Adipocyte (in vitro differentiated cells): ENCODE measurements at regions not wholly inside any gene's neighbourhood (a gene's known extent, or its start where the extent isn't known, plus 50 kb on each side); places are given as distances from the start of the nearest gene placed in this dataset.
A peak's percentile ranks its signal among the peaks of the same experiment; 100 is the strongest.

Source experiments
- DNase-seq: peaks from one replicate; pipeline ENCODE4 v3.0.0-alpha.2; 2015; ENCODE audit warnings: low read depth
- H3K27me3 ChIP-seq: replicated peaks from 2 replicates; pipeline ENCODE4 v1.7.0; 2013; ENCODE audit warnings: mild to moderate bottlenecking, low read length, moderate library complexity; ENCODE audit not compliant: control insufficient read depth, insufficient read depth
- H3K36me3 ChIP-seq: 2 replicates; pipeline ENCODE4 v1.7.0; 2013; ENCODE audit warnings: low read length, mild to moderate bottlenecking, moderate library complexity; ENCODE audit not compliant: control insufficient read depth, insufficient read depth, severe bottlenecking
- H3K4me1 ChIP-seq: 2 replicates; pipeline ENCODE4 v1.7.0; 2013; ENCODE audit warnings: mild to moderate bottlenecking, low read length, moderate library complexity; ENCODE audit not compliant: control insufficient read depth, insufficient read depth
- H3K4me3 ChIP-seq: 2 replicates; pipeline ENCODE4 v1.7.0; 2013; ENCODE audit warnings: mild to moderate bottlenecking, low read length, moderate library complexity
- H3K9ac ChIP-seq: 2 replicates; pipeline ENCODE4 v1.7.0; 2013; ENCODE audit warnings: mild to moderate bottlenecking, low read length, moderate library complexity
- H3K9me3 ChIP-seq: 2 replicates; pipeline ENCODE4 v1.7.0; 2013; ENCODE audit warnings: mild to moderate bottlenecking, low read length, moderate library complexity; ENCODE audit not compliant: control insufficient read depth

DNA sequence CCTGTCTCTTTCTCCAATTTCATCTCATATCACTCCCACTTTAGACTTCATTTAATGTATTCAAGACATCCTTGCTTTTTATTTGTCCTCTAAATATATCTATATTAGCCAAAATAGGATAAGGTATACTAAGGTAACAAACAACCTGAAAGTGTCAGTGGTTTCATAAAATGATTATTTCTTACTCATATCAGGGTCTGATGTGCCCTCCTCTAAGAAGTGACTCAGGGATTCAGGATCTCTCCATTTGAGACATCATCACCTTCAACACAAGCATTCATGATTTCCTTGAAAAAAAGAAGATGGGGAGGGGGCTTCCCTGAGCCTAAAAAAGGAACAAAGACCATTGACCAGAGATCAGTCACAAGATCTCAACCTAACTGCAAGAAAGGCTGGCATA lies 131.4 kb upstream of the POU2AF2 start:
- H3K4me3 ChIP-seq, result no peak overlapping the region
- H3K9me3 ChIP-seq, result no peaks in the 10 kb centered on the region
- H3K27me3 ChIP-seq, result no peaks in the 10 kb centered on the region
- no peaks in the 10 kb centered on the region for H3K4me1 ChIP-seq
- H3K9ac ChIP-seq, result no peak overlapping the region
- DNase-seq, result no peak
- H3K36me3 ChIP-seq, result no peaks in the 10 kb centered on the region

DNA sequence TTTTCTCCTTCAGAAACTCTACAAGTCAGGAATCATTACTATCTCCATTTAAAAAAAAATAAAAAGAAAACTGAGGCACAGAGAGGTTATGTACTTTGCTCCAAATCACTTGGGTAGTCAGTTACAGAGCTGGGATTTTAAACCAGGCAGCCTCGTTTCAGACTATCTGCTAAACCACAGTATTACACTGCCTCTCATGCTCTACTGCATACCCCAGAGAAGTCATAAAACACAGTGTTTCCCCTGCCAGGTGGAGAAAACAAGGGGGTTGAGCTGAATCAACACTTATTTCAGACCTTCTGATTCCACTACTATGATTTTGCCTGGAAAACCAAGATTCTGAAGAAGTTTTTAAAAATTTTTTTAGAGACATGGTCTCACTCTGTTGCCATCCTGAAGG lies 132.9 kb upstream of the POU2AF2 start:
- Histone ChIP-seq H3K9me3 (no peaks in the 10 kb centered on the region), H3K36me3 (no peaks in the 10 kb centered on the region), H3K4me3 (no peak overlapping the region), H3K4me1 (no peaks in the 10 kb centered on the region), H3K9ac (no peak overlapping the region), H3K27me3 (no peaks in the 10 kb centered on the region)
- no peak for DNase-seq

DNA sequence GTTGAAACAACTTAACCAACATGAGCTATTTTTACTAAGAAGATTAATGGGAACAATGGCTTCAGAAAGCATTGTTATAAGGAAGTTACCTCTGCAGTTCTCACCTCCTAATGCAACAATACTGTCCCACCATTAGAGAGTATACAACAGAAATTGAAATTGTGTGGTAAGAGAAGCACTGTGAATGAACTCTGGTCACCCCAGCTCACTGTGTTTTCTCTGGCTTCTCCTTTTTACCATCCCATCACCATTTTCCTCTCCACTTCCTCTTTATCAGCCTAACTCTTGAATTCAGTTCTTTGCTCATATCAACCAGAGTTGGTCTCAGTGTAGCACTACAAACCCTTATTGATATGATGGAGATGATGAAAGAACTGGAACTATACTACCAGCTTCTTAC lies 138.0 kb upstream of the POU2AF2 start:
- no peaks in the 10 kb centered on the region for H3K27me3 ChIP-seq
- no peak overlapping the region for H3K9ac ChIP-seq
- H3K4me3 ChIP-seq, result no peak overlapping the region
- H3K4me1 ChIP-seq, result no peaks in the 10 kb centered on the region
- DNase-seq, result no peak
- no peaks in the 10 kb centered on the region for H3K36me3 ChIP-seq
- no peaks in the 10 kb centered on the region for H3K9me3 ChIP-seq

DNA sequence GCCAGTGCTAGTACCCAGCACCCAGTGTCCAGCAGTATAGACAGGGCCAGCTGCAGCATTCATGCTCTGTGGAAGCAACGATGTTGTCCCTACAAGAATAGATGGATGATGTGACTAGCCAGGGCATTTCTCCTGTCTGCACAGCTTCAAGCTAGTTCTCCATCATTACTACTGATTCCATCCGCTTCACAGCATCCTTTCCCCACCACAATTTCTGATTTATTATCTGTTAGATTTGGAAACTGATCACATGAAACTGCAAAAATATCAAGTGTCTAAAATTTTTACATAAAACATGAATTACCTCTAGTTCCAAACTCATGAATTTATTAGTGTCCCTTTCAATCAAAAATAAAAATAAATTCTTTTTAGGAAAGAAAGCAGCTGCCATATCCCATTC lies 138.9 kb upstream of the POU2AF2 start:
- H3K9me3 ChIP-seq, result no peaks in the 10 kb centered on the region
- H3K9ac ChIP-seq, result no peak overlapping the region
- no peaks in the 10 kb centered on the region for H3K36me3 ChIP-seq
- no peak for DNase-seq
- no peaks in the 10 kb centered on the region for H3K27me3 ChIP-seq
- peaks cover 5% of the 10 kb centered on the region for H3K4me1 ChIP-seq
- H3K4me3 ChIP-seq, result no peak overlapping the region

DNA sequence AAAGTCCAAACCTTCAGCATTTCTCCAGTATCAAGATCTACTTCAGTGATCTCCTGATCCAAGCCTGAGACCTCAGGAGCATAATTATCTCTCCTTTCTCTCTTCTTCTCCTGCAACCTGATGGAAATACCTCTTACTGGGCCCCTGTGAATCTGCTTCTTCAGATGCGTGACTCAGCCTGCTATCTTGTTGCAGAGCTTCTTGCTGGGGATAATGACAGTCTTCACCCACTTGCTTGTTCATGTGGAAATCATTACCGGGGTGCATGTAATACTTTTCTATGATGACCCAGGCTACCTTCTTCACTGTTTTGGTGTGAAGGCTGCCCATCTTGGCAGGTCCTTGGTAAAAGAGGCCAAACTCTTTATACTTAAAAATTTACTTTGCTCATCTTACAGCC lies 140.0 kb upstream of the POU2AF2 start:
- Histone ChIP-seq H3K27me3 (no peaks in the 10 kb centered on the region), H3K9me3 (no peaks in the 10 kb centered on the region), H3K36me3 (no peaks in the 10 kb centered on the region), H3K9ac (no peak overlapping the region), H3K4me1 (peaks cover 5% of the 10 kb centered on the region), H3K4me3 (no peak overlapping the region)
- DNase-seq, result peak; percentile 22

DNA sequence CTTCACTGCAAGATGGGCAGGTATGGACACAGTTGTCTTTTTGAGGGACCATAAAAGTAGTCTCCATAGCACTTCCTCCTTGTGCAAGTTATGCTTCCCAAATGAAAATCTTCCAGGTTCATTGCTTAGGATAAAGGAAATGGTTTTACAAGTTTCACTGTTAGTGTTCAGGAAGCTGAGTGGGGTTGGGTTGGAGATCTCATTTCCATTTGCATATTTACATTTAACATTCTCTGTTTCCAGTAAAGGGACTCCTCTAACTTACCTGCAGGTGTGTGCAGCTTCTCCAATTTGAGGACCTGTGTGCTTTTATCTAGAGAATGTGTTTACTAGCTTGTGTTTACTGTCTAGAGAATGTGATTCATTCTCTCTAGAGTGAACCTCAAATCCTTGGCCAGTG lies 141.3 kb upstream of the POU2AF2 start:
- H3K27me3 ChIP-seq, result no peaks in the 10 kb centered on the region
- H3K4me3 ChIP-seq, result no peak overlapping the region
- peaks cover 5% of the 10 kb centered on the region for H3K4me1 ChIP-seq
- H3K9ac ChIP-seq, result no peak overlapping the region
- H3K9me3 ChIP-seq, result no peaks in the 10 kb centered on the region
- no peak for DNase-seq
- H3K36me3 ChIP-seq, result no peaks in the 10 kb centered on the region

DNA sequence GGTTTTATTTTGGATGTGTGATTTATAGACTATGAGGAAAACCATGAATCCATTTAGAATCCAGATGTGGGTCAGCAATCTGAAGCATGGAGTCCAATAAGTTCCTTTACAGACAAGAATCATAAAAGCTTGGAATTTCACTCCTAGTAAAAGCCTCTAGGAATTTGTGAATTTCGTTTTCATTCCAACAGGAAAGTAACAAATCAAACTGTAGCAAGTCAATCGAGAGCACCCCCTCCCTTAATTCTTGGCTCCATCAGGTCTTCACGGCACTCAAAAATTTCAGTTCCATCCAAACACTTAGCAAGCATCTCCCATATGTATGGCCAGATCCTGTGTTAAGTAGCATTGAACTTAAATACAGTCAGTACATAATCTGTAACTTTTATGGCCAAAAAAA lies 143.6 kb upstream of the POU2AF2 start:
- Histone ChIP-seq H3K9me3 (no peaks in the 10 kb centered on the region), H3K27me3 (no peaks in the 10 kb centered on the region), H3K4me3 (no peak overlapping the region), H3K36me3 (no peaks in the 10 kb centered on the region), H3K4me1 (peaks cover 5% of the 10 kb centered on the region), H3K9ac (no peak overlapping the region)
- no peak for DNase-seq

DNA sequence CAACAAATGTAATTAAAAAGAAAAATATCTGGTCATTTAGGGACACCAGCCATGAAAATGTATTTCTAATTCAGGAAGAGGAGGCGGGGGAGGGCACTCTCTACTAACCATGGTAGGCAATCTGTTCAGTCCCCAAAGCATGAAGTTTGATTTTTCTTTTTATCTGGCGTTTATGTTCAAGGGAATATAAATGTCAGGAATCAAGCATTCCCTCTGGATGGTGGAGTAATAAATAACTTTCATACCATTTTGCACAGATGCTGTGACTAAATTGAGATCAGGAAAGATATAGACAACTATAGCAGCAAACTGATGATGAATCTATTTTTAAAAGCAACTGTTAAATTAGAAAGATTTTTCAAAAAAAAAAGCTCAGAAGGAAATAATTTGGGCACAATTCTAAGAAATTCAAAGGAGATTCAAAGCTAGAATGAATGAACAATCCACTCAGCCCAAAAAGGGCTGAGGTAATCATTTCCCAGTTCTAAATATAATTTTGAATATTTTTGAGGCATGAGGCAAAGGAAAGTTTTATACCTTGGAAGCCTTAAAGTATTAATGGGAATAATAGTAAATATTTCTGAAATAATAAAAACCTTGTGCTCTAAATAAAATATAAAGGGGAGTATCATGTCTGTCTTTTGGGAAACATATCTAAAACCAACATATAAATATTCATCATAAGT lies 146.4 kb upstream of the POU2AF2 start:
- DNase-seq, result no peak
- no peak overlapping the region for H3K4me3 ChIP-seq
- H3K36me3 ChIP-seq, result no peaks in the 10 kb centered on the region
- peaks cover 5% of the 10 kb centered on the region for H3K4me1 ChIP-seq
- H3K9ac ChIP-seq, result no peak overlapping the region
- H3K27me3 ChIP-seq, result no peaks in the 10 kb centered on the region
- H3K9me3 ChIP-seq, result no peaks in the 10 kb centered on the region

DNA sequence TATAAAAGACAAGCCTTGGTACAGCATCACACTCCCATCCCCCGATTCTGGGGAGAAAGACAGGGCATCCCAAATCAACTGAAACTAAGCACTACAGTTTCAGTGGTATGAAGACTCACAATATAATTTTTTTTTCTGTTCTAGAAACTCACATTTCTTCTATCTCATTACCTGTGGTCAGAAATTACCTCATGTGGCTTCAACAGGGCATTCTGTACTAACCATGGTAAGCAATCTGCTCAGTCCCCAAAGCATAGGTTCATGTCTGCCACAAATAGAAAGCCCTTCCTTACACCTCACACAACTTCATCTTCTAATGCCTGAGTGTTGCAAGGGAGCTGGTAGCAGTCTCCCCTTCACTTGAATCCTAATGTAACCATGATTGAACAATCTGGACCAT lies 147.4 kb upstream of the POU2AF2 start:
- peaks cover 5% of the 10 kb centered on the region for H3K4me1 ChIP-seq
- H3K9ac ChIP-seq, result no peak overlapping the region
- H3K27me3 ChIP-seq, result no peaks in the 10 kb centered on the region
- no peak overlapping the region for H3K4me3 ChIP-seq
- H3K9me3 ChIP-seq, result no peaks in the 10 kb centered on the region
- DNase-seq, result no peak
- no peaks in the 10 kb centered on the region for H3K36me3 ChIP-seq

DNA sequence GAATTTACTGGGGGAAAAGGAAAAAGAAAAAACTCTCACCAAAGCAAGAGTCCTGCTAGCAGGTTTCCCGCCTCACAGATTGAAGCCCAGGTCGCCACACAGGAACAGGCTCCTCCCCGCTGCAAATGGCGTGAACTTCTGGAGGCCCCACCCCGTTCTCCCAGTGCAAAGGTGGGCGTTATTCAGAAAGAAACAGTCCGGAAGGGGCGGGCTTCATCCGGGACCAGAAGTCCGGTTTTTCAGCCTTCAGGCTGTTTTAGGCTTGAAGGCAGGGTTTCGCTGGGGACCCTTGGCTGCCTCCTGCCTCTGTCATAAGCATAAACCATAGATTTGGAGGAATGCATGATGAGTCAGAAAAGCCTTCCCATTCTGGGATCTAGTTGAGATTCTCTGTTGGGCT lies 148.3 kb upstream of the POU2AF2 start:
- H3K4me3 ChIP-seq, result peak overlapping the region; percentile 66
- H3K27me3 ChIP-seq, result no peaks in the 10 kb centered on the region
- no peaks in the 10 kb centered on the region for H3K36me3 ChIP-seq
- peaks cover 3% of the 10 kb centered on the region for H3K4me1 ChIP-seq
- H3K9me3 ChIP-seq, result no peaks in the 10 kb centered on the region
- DNase-seq, result no peak
- H3K9ac ChIP-seq, result peak overlapping the region; percentile 36

DNA sequence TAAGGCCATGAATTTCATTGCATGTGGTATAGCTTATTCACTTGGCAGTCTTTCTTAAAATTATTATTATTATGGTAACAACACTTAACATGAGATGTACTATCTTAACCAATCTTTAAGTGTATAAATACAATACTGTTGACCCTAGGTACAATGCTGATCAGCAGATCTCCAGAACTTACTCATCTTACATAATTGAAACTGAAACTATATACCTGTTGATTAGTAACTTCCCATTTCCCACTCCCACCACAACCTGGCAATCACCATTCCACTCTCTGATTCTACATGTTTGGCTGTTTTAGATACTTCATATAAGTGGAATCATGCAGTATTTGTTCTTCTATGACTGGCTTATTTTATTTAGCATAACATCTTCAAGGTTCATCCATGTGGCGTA lies 150.2 kb upstream of the POU2AF2 start:
- Histone ChIP-seq H3K36me3 (no peaks in the 10 kb centered on the region), H3K9me3 (no peaks in the 10 kb centered on the region), H3K9ac (no peak overlapping the region), H3K4me3 (no peak overlapping the region), H3K27me3 (no peaks in the 10 kb centered on the region), H3K4me1 (no peaks in the 10 kb centered on the region)
- no peak for DNase-seq

DNA sequence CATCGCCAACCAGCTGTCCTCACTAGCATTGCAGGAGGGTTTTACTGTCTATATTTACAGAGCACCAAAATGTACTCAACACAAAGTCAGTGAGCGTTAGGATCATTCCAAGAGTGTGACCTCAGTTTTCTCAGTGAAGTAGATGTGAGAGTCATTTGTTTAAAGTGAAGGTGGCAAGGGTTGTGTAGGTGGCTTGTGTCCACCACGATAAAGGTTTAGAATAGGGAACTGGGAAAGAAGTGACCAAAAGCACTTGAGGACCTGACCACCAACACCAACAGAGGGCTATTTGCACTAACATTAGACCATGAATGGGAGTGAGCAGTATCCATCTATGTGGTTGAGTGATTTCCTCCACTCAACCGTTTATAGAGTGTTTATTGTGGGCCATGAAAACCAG lies 152.5 kb upstream of the POU2AF2 start:
- Histone ChIP-seq H3K36me3 (no peaks in the 10 kb centered on the region), H3K4me1 (no peaks in the 10 kb centered on the region), H3K9ac (no peak overlapping the region), H3K9me3 (no peaks in the 10 kb centered on the region), H3K4me3 (no peak overlapping the region), H3K27me3 (no peaks in the 10 kb centered on the region)
- no peak for DNase-seq
